Immature natural killer cell (primary cell): ENCODE measurements at regions not wholly inside any gene's neighbourhood (a gene's known extent, or its start where the extent isn't known, plus 50 kb on each side); places are given as distances from the start of the nearest gene placed in this dataset.

Experiments
- DNase-seq, 3 donors: peaks; one replicate each; pipeline ENCODE4 v3.0.0; 2022; ENCODE audit warnings: mixed read lengths in 1 of 3
- H3K27ac Mint-ChIP-seq, 6 donors: one replicate each; pipeline ENCODE4 v1.8.0; 2020; ENCODE audit warnings: mixed read lengths in 6 of 6, mild to moderate bottlenecking in 5 of 6, inconsistent platforms in 4 of 6, moderate library complexity in 3 of 6
- H3K27me3 Mint-ChIP-seq, 3 donors: one replicate each; pipeline ENCODE4 v1.8.0; 2020 to 2021; ENCODE audit warnings: low read depth in 3 of 3, mild to moderate bottlenecking in 3 of 3, mixed read lengths in 3 of 3, moderate library complexity in 3 of 3, inconsistent platforms in 1 of 3
- H3K36me3 Mint-ChIP-seq, 3 donors: one replicate each; pipeline ENCODE4 v1.8.0; 2020; ENCODE audit warnings: mixed read lengths in 3 of 3, inconsistent platforms in 2 of 3, mild to moderate bottlenecking in 2 of 3
- H3K4me1 Mint-ChIP-seq, 2 donors: one replicate each; pipeline ENCODE4 v1.8.0; 2020; ENCODE audit warnings: inconsistent platforms in 2 of 2, mild to moderate bottlenecking in 2 of 2, mixed read lengths in 2 of 2, moderate library complexity in 1 of 2
- H3K4me3 Mint-ChIP-seq, 5 donors: one replicate each; pipeline ENCODE4 v1.8.0; 2020; ENCODE audit warnings: mild to moderate bottlenecking in 5 of 5, mixed read lengths in 5 of 5, inconsistent platforms in 3 of 5, moderate library complexity in 3 of 5
- H3K9me3 Mint-ChIP-seq, 6 donors: one replicate each; pipeline ENCODE4 v1.8.0; 2020; ENCODE audit warnings: mild to moderate bottlenecking in 6 of 6, mixed read lengths in 6 of 6, inconsistent platforms in 4 of 6, moderate library complexity in 3 of 6

DNA sequence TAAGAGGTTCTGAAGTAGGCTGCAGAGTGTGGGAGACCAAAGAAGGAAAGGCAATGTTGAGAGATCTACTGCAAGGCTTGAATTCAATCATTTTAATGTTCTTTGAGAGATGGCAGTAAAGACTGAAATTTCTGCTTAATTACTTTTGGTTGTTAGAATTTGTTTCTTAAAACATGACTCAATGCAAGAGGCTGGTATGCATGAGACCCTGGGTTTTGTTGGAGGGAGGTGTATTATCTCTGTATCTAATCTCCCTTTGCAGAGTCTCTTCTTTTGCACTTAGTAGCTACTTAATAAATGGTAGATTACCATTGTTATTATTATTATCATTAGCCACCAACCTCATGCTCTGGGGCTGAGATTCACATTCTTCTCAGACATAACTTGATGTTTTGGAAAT lies 87.4 kb upstream of the DRD2 start:
- peaks cover 0 to 4% (median 3%) of the 10 kb centered on the region in 3 donors for H3K27me3 Mint-ChIP-seq
- no peaks in the 10 kb centered on the region for H3K36me3 Mint-ChIP-seq
- no peak overlapping the region for H3K27ac Mint-ChIP-seq
- no peaks in the 10 kb centered on the region for H3K9me3 Mint-ChIP-seq
- H3K4me1 Mint-ChIP-seq: no peaks in the 10 kb centered on the region
- no peak for DNase-seq
- H3K4me3 Mint-ChIP-seq: no peak overlapping the region

DNA sequence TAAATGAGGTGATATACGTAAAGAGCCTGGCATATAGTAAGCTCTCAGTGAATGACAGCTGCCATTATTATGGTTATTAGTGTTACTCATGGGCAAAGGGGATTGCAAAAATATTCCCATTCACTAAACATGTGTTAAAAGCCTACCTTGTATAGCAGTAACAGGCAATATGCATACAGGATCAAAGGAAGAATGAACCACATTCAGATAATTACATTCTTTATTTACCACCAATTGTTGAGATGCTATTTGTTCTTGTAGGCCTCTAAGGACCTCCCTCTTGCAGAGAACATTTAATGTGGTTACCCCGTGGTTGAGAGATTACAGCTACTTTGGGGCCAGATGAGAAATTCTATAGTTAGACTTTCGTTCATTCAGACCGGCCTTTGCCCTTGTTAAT lies 82.7 kb upstream of the DRD2 start:
- Mint-ChIP-seq H3K36me3 (no peaks in the 10 kb centered on the region), H3K4me1 (no peaks in the 10 kb centered on the region), H3K27me3 (peaks cover 0 to 3% (median 2%) of the 10 kb centered on the region in 3 donors), H3K9me3 (no peaks in the 10 kb centered on the region), H3K27ac (no peak overlapping the region), H3K4me3 (no peak overlapping the region)
- DNase-seq: no peak

- H3K27me3 Mint-ChIP-seq: peaks cover 0 to 8% (median 0%) of the 10 kb centered on the region in 3 donors
- no peaks in the 10 kb centered on the region for H3K36me3 Mint-ChIP-seq
- no peak overlapping the region for H3K27ac Mint-ChIP-seq
- H3K4me1 Mint-ChIP-seq: no peaks in the 10 kb centered on the region
- H3K9me3 Mint-ChIP-seq: no peaks in the 10 kb centered on the region
- no peak for DNase-seq
- no peak overlapping the region for H3K4me3 Mint-ChIP-seq
Observed at GRCh38 chr11:113556036-113556435, 80.8 kb upstream of the DRD2 start.

- H3K27ac Mint-ChIP-seq: no peak overlapping the region
- no peak for DNase-seq
- H3K9me3 Mint-ChIP-seq: no peaks in the 10 kb centered on the region
- H3K36me3 Mint-ChIP-seq: no peaks in the 10 kb centered on the region
- no peaks in the 10 kb centered on the region for H3K4me1 Mint-ChIP-seq
- peaks cover 0 to 9% (median 0%) of the 10 kb centered on the region in 3 donors for H3K27me3 Mint-ChIP-seq
- no peak overlapping the region for H3K4me3 Mint-ChIP-seq
Observed at GRCh38 chr11:113555071-113555619, 79.9 kb upstream of the DRD2 start.

DNA sequence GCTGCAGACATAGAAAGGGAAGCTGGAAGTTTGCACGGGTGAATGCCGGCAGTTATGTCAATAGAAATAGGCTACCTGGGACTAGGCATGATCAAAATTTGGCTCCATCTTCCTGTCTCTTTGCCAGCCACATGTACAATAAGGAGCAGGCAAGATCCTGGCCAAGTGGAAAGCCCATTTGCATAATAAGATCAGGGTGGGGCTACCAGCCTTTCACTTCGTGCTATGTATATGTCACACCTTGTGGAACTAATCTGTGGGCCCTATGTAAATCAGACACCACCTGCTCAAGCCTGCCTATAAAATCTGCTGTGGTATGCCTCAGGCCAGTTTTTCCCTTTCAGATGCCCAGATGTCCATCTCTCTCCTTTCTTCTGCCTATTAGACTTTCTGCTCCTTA lies 79.3 kb upstream of the DRD2 start:
- H3K36me3 Mint-ChIP-seq: no peaks in the 10 kb centered on the region
- no peak for DNase-seq
- H3K4me1 Mint-ChIP-seq: no peaks in the 10 kb centered on the region
- H3K9me3 Mint-ChIP-seq: no peaks in the 10 kb centered on the region
- no peak overlapping the region for H3K27ac Mint-ChIP-seq
- H3K27me3 Mint-ChIP-seq: peaks cover 0 to 9% (median 0%) of the 10 kb centered on the region in 3 donors
- H3K4me3 Mint-ChIP-seq: no peak overlapping the region

- H3K4me1 Mint-ChIP-seq: no peaks in the 10 kb centered on the region
- H3K4me3 Mint-ChIP-seq: no peak overlapping the region
- H3K9me3 Mint-ChIP-seq: no peaks in the 10 kb centered on the region
- no peak overlapping the region for H3K27ac Mint-ChIP-seq
- DNase-seq: no peak
- peaks cover 0 to 9% (median 2%) of the 10 kb centered on the region in 3 donors for H3K27me3 Mint-ChIP-seq
- H3K36me3 Mint-ChIP-seq: no peaks in the 10 kb centered on the region
Observed at GRCh38 chr11:113553915-113554314, 78.7 kb upstream of the DRD2 start.

GRCh38 chr11:113553235-113553634 lies 78.0 kb upstream of the DRD2 start:
- no peaks in the 10 kb centered on the region for H3K9me3 Mint-ChIP-seq
- H3K27me3 Mint-ChIP-seq: peaks cover 0 to 9% (median 2%) of the 10 kb centered on the region in 3 donors
- H3K36me3 Mint-ChIP-seq: no peaks in the 10 kb centered on the region

DNA sequence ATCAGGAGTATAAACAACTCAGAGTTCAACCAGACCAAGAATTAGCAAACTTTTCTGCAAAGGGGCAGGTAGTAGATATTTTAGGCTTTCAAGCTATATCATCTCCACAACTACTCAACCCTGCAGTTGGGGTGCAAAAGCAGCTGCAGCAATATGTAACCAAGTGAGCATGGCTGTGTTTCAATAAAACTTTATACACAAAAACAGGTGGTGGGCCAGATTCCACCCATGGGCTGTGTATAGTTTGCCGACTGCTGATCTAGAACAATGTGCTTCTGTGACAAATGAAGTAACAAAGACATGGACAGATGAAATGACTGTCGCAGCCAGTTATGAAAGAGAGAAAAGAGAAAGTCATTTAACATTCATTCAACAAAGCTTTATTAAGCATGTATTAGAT lies 77.1 kb upstream of the DRD2 start:
- no peak for DNase-seq
- Mint-ChIP-seq H3K27me3 (peaks cover 0 to 9% (median 2%) of the 10 kb centered on the region in 3 donors), H3K4me3 (no peak overlapping the region), H3K27ac (no peak overlapping the region), H3K36me3 (no peaks in the 10 kb centered on the region), H3K4me1 (no peaks in the 10 kb centered on the region), H3K9me3 (no peaks in the 10 kb centered on the region)

More at GRCh38 chr11:113553235-113553634, 78.0 kb upstream of the DRD2 start:
- DNase-seq: no peak
- no peaks in the 10 kb centered on the region for H3K4me1 Mint-ChIP-seq
- H3K27ac Mint-ChIP-seq: no peak overlapping the region
- H3K4me3 Mint-ChIP-seq: no peak overlapping the region

GRCh38 chr11:113551645-113552044 lies 76.4 kb upstream of the DRD2 start:
- Mint-ChIP-seq H3K4me1 (no peaks in the 10 kb centered on the region), H3K27me3 (peaks cover 0 to 9% (median 2%) of the 10 kb centered on the region in 3 donors), H3K27ac (no peak overlapping the region)

DNA sequence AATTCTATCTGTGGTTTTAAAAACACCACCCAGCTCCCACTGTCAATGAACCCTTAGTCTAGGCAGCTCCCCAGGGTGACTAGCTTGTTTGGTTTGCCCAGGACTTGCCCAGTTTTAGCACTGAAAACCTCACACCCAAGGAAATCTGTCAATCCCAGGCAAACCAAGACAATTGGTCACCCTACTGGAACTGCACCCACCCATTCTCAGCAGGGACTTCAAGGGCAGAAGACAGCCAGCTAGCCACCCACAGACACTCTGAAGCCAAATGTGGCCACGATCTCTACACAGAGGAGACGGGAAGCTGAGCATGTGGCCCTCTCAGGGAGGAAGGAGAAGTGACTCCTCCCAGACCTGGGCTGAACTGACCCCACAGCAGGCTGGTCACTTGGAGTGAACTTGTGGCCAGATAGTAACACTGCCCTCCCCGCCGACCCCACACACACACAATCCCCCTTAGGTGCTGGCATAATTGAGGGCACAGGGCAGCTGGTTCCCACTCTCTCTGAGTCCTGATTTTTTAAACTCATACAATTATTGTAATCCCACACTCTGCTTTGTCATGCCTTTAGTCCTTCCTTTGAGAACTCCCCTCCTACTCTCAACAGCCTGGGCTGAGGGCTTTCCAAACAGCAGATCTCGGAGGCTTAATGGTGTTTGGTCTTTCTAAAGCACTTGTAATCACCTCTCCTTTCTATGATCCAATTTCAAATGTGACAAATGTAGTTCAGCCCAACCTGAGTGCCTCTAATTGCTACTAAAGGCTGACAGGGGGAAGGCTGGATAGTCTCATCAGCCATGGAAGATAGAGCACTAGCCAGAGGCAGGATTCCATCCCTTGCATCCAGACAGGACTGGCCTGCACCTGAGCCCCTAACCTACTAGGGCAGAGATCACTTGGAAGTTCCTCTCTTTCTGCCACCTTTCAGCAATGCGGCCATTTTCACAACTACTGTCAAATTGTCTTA lies 74.7 kb upstream of the DRD2 start:
- no peak for DNase-seq
- no peaks in the 10 kb centered on the region for H3K36me3 Mint-ChIP-seq
- H3K27me3 Mint-ChIP-seq: peaks cover 2 to 9% (median 4%) of the 10 kb centered on the region in 3 donors
- H3K4me3 Mint-ChIP-seq: no peak overlapping the region
- no peaks in the 10 kb centered on the region for H3K9me3 Mint-ChIP-seq
- H3K27ac Mint-ChIP-seq: no peak overlapping the region
- no peaks in the 10 kb centered on the region for H3K4me1 Mint-ChIP-seq

More at GRCh38 chr11:113551645-113552044, 76.4 kb upstream of the DRD2 start:
- Mint-ChIP-seq H3K4me3 (no peak overlapping the region), H3K9me3 (no peaks in the 10 kb centered on the region), H3K36me3 (no peaks in the 10 kb centered on the region)
- DNase-seq: no peak

- H3K27ac Mint-ChIP-seq: no peak overlapping the region
- peaks cover 2 to 7% (median 4%) of the 10 kb centered on the region in 3 donors for H3K27me3 Mint-ChIP-seq
- H3K36me3 Mint-ChIP-seq: no peaks in the 10 kb centered on the region
Observed at GRCh38 chr11:113549061-113549460, 73.9 kb upstream of the DRD2 start.

DNA sequence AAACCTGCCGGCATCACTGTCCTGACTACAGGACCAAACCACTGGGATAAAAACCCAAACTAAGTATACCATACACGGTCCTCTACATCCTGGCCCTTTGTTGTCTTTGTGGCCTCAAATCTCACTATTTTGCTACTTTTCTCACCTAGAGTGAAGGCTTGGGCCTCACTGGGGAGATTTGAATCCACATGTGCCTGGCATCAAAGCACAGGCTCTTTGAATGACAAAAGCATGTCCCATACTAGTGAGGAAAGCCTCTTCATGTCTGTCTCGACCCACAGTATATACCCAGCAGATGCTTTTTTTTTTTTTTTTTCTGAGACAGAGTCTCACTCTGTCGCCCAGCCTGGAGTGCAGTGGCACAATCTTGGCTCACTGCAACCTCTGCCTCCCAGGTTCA lies 72.5 kb upstream of the DRD2 start:
- no peak for DNase-seq
- Mint-ChIP-seq H3K9me3 (no peaks in the 10 kb centered on the region), H3K27me3 (peaks cover 2 to 7% (median 4%) of the 10 kb centered on the region in 3 donors), H3K4me3 (no peak overlapping the region), H3K27ac (no peak overlapping the region), H3K4me1 (no peaks in the 10 kb centered on the region), H3K36me3 (no peaks in the 10 kb centered on the region)

More at GRCh38 chr11:113549061-113549460, 73.9 kb upstream of the DRD2 start:
- H3K9me3 Mint-ChIP-seq: no peaks in the 10 kb centered on the region
- no peak for DNase-seq
- H3K4me3 Mint-ChIP-seq: no peak overlapping the region
- no peaks in the 10 kb centered on the region for H3K4me1 Mint-ChIP-seq

GRCh38 chr11:113546757-113547507 lies 71.7 kb upstream of the DRD2 start:
- H3K36me3 Mint-ChIP-seq: no peaks in the 10 kb centered on the region
- H3K4me1 Mint-ChIP-seq: no peaks in the 10 kb centered on the region
- DNase-seq: no peak
- H3K27me3 Mint-ChIP-seq: peaks cover 2 to 9% (median 8%) of the 10 kb centered on the region in 3 donors
- no peak overlapping the region for H3K27ac Mint-ChIP-seq
- no peaks in the 10 kb centered on the region for H3K9me3 Mint-ChIP-seq
- no peak overlapping the region for H3K4me3 Mint-ChIP-seq

DNA sequence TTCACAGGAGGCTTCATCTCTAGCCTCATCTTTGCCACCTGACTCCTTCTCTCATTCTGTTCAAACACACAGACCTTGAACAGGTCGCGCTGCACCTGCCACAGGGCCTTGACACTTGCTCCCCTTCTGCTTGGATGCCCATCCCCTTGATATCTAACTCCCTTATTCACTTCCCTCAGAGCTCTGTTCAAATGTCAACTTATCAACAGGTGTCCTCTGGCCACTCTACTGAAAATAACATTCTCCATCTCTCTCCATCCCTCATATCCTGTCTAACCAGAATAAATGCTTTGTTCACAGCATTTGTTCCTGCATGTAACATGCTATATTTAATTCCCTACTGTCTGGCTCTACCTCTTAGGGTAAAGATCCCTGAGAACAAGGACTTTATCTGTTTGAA lies 67.2 kb upstream of the DRD2 start:
- no peak for DNase-seq
- Mint-ChIP-seq H3K4me3 (no peak overlapping the region), H3K36me3 (no peaks in the 10 kb centered on the region), H3K27me3 (peaks cover 0 to 8% (median 5%) of the 10 kb centered on the region in 3 donors), H3K4me1 (no peaks in the 10 kb centered on the region), H3K9me3 (no peaks in the 10 kb centered on the region), H3K27ac (no peak overlapping the region)
